HCT116 (cell line): ENCODE measurements at regions not wholly inside any gene's neighbourhood (a gene's known extent, or its start where the extent isn't known, plus 50 kb on each side); places are given as distances from the start of the nearest gene placed in this dataset.
"Not testable (repeated sequence)": the region's sequence is repeated elsewhere in the genome, so short reads cannot be mapped to it uniquely, and the experiment has no call there.

Experiments
- ATAC-seq: fragments of 200-7000 bp; cut with Tn5 transposase; 2 replicates; pipeline ENCODE4 v1.9.1; 2020; ENCODE audit warnings: mild to moderate bottlenecking, moderate library complexity
- BruUV-seq: library from RNA; stranded (reverse); fragments of 400-500 nt; replicated peaks from 2 replicates; lab custom pipeline; 2021; lab: Mats Ljungman, UMichigan
- CTCF ChIA-PET: fragments of 300-600 bp; sonication (Branson Sonifier 250); formaldehyde crosslinking; loops from one replicate; lab custom pipeline; 2021; ENCODE audit warnings: antibody characterized with exemption; lab: Charles Lee
- POLR2A ChIA-PET: fragments of 300-600, 350-600 bp; sonication (Branson Sonifier 250); formaldehyde crosslinking; loops from one replicate; lab custom pipeline; 2021; ENCODE audit warnings: antibody characterized with exemption; lab: Charles Lee
- RAD21 ChIA-PET, 2 experiments: fragments of 300-600 bp; sonication (Branson Sonifier 250); formaldehyde crosslinking; loops; one replicate each; lab custom pipeline; 2023; ENCODE audit warnings: low total read pairs in 2 of 2; ENCODE audit not compliant: uncharacterized antibody in 2 of 2, unreplicated experiment in 2 of 2, low non-redundant PET in 1 of 2; lab: Charles Lee
- DNase-seq: peaks from one replicate; pipeline ENCODE4 v3.0.0-alpha.2; 2010; ENCODE audit warnings: low read depth, low spot score
- H2AFZ ChIP-seq: fragments of 200-600 bp; shearing (Covaris generic), sonication (generic); 2 replicates; pipeline ENCODE4 v1.6.1; 2017; ENCODE audit warnings: low read depth, mixed run types, mixed read lengths, antibody characterized with exemption, low read length; ENCODE audit not compliant: poor library complexity, severe bottlenecking
- H3K27ac ChIP-seq: 2 replicates; pipeline ENCODE4 v1.5.1; 2012; ENCODE audit warnings: low read depth, low read length
- H3K27me3 ChIP-seq: fragments of 200-600 bp; sonication (generic); 2 replicates; pipeline ENCODE4 v1.6.1; 2016; ENCODE audit warnings: mixed run types, low read length, mixed read lengths; ENCODE audit not compliant: insufficient read depth
- H3K36me3 ChIP-seq, 2 experiments: fragments of 200-500 bp in 1 of 2; fragments of 200-600 bp in 1 of 2; sonication (Bioruptor generic) in 1 of 2; sonication (generic) in 1 of 2; 2 replicates each; pipeline versions ENCODE4 v1.5.1 to v1.6.1; 2014 to 2016; ENCODE audit warnings: low read length in 2 of 2, inconsistent platforms in 1 of 2, mixed read lengths in 1 of 2, mixed run types in 1 of 2; ENCODE audit not compliant: insufficient read depth in 2 of 2, control insufficient read depth in 1 of 2
- H3K4me1 ChIP-seq, 2 experiments: fragments of 200-600 bp in 1 of 2; sonication (generic) in 1 of 2; 2 replicates each; pipeline versions ENCODE4 v1.5.1 to v1.6.1; 2012 to 2017; ENCODE audit warnings: low read length in 2 of 2, inconsistent platforms in 1 of 2, mild to moderate bottlenecking in 1 of 2, mixed read lengths in 1 of 2, mixed run types in 1 of 2, moderate library complexity in 1 of 2; ENCODE audit not compliant: insufficient read depth in 2 of 2, control insufficient read depth in 1 of 2
- H3K4me2 ChIP-seq: fragments of 200-600 bp; sonication (generic); 2 replicates; pipeline ENCODE4 v1.6.1; 2017; ENCODE audit warnings: mixed run types, low read length, mixed read lengths
- H3K4me3 ChIP-seq, 2 experiments: fragments of 200-600 bp in 1 of 2; sonication (generic) in 1 of 2; replicated peaks in 1 of 2; 2 replicates each; pipeline ENCODE4 v1.5.1; 2011 to 2016; ENCODE audit warnings: low read length in 2 of 2, control low read depth in 1 of 2, low read depth in 1 of 2, mild to moderate bottlenecking in 1 of 2, mixed read lengths in 1 of 2, mixed run types in 1 of 2
- H3K79me2 ChIP-seq: fragments of 200-600 bp; sonication (generic); 2 replicates; pipeline ENCODE4 v1.6.1; 2017; ENCODE audit warnings: mild to moderate bottlenecking, mixed run types, low read length, moderate library complexity, mixed read lengths; ENCODE audit not compliant: insufficient read depth
- H3K9ac ChIP-seq: fragments of 200-600 bp; sonication (generic); 2 replicates; pipeline ENCODE4 v1.6.1; 2016; ENCODE audit warnings: low read length, mixed read lengths
- H3K9me2 ChIP-seq: fragments of 200-600 bp; sonication (generic), shearing (Covaris generic); 2 replicates; pipeline ENCODE4 v1.6.1; 2017; ENCODE audit warnings: mixed run types, mild to moderate bottlenecking, moderate library complexity; ENCODE audit not compliant: insufficient read depth
- H3K9me3 ChIP-seq, 2 experiments: fragments of 200-500 bp in 1 of 2; fragments of 200-600 bp in 1 of 2; sonication (Bioruptor generic) in 1 of 2; sonication (generic) in 1 of 2; 2 replicates each; pipeline ENCODE4 v1.6.1; 2014 to 2017; ENCODE audit warnings: low read length in 2 of 2, mixed read lengths in 2 of 2, inconsistent platforms in 1 of 2, low read depth in 1 of 2, mild to moderate bottlenecking in 1 of 2, mixed run types in 1 of 2, moderate library complexity in 1 of 2; ENCODE audit not compliant: control insufficient read depth in 1 of 2, insufficient read depth in 1 of 2
- H4K20me1 ChIP-seq: fragments of 200-600 bp; sonication (generic), shearing (Covaris generic); 2 replicates; pipeline ENCODE4 v1.6.1; 2017; ENCODE audit warnings: mixed run types, mild to moderate bottlenecking, moderate library complexity; ENCODE audit not compliant: insufficient read depth
- intact Hi-C: fragments of 100-400 bp; cut with micrococcal nuclease; formaldehyde crosslinking; loops from 2 replicates; pipeline ENCODE4 v1.10.0; 2022
- TF ChIP-seq, protein P1 (sequence below), 3 experiments: fragments of 200-600 bp in 1 of 3; sonication (generic) in 1 of 3; IDR thresholded peaks in 2 of 3; conservative IDR thresholded peaks in 1 of 3; 2 replicates each; pipeline ENCODE4 v1.5.1; 2012 to 2017; ENCODE audit warnings: low read depth in 2 of 3, low read length in 2 of 3, antibody characterized with exemption in 1 of 3, borderline replicate concordance in 1 of 3, control low read depth in 1 of 3, mild to moderate bottlenecking in 1 of 3, mixed read lengths in 1 of 3, mixed run types in 1 of 3, moderate library complexity in 1 of 3; ENCODE audit not compliant: insufficient read depth in 1 of 3

DNA sequence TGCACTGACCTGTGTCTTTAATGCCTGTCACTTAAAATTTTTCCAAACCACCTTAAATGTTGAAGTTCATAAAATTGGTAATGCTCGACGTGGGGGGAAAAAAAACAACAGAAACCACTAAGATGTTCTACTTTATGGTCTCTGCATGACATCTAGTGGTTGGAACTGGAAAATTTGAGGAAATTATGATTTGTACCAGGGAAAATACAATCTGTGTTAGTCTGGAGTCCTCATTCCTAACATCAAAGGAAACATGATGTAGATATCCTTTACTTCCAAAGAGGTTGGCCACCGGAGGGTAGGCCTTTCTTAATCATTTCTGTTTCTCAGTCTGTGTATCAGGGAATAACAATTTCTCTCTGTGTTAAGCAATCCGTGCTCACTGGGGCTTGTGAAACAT lies 941.0 kb downstream of the LTN1 start:
- H3K9me3 ChIP-seq, H3K9me2 ChIP-seq, H3K79me2 ChIP-seq, H3K4me3 ChIP-seq, H3K4me1 ChIP-seq, H3K4me2 ChIP-seq, ATAC-seq, H3K9ac ChIP-seq, POLR2A ChIA-PET, DNase-seq, CTCF ChIA-PET, H3K36me3 ChIP-seq, H4K20me1 ChIP-seq, H2AFZ ChIP-seq, H3K27ac ChIP-seq, H3K27me3 ChIP-seq, BruUV-seq, RAD21 ChIA-PET: not testable (repeated sequence)
- intact Hi-C loops, result loop anchor here (5.0 kb wide), 1 partner anchor 1199 kb away; no protein-coding TSS in a partner anchor
- TF ChIP-seq, protein P1, sequence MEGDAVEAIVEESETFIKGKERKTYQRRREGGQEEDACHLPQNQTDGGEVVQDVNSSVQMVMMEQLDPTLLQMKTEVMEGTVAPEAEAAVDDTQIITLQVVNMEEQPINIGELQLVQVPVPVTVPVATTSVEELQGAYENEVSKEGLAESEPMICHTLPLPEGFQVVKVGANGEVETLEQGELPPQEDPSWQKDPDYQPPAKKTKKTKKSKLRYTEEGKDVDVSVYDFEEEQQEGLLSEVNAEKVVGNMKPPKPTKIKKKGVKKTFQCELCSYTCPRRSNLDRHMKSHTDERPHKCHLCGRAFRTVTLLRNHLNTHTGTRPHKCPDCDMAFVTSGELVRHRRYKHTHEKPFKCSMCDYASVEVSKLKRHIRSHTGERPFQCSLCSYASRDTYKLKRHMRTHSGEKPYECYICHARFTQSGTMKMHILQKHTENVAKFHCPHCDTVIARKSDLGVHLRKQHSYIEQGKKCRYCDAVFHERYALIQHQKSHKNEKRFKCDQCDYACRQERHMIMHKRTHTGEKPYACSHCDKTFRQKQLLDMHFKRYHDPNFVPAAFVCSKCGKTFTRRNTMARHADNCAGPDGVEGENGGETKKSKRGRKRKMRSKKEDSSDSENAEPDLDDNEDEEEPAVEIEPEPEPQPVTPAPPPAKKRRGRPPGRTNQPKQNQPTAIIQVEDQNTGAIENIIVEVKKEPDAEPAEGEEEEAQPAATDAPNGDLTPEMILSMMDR (IDR thresholded peaks at IDR 0.05 in 2 of 3, conservative IDR thresholded peaks at IDR 0.05 in 1 of 3; ENCODE audit: borderline replicate concordance in 1 of 3, insufficient read depth in 1 of 3, low read depth in 2 of 3, low read length in 2 of 3), result peak in 1 of 3 experiments; percentile 26; a peak in 2 of 6 replicates

DNA sequence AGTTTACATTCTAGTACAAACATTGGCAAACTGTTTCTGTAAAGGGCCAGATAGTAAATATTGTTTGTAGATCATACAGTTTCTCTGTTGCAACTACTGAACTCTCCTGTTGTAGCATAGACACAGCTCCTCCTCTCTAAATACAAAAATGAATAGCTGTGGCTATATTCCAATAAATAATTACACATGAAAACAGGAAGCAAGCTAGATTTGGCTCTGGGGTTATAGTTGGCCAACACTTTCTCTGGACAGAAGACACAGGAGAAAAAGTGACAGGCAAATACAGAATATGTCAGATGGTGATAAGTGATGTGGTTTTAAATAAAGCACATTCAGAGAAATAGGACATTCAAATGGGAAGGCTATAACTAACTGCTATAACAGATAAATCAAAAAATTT lies 957.0 kb downstream of the LTN1 start:
- H3K9ac ChIP-seq, BruUV-seq, H3K9me2 ChIP-seq, H4K20me1 ChIP-seq, H2AFZ ChIP-seq, H3K4me3 ChIP-seq, H3K79me2 ChIP-seq, H3K27ac ChIP-seq, CTCF ChIA-PET, ATAC-seq, H3K4me2 ChIP-seq, H3K9me3 ChIP-seq, intact Hi-C loops, H3K27me3 ChIP-seq, RAD21 ChIA-PET, DNase-seq, POLR2A ChIA-PET, H3K36me3 ChIP-seq, H3K4me1 ChIP-seq: not testable (repeated sequence)

GRCh38 chr21:28034916-28035315 lies 957.8 kb downstream of the LTN1 start:
- POLR2A ChIA-PET, H3K9me3 ChIP-seq, H3K79me2 ChIP-seq, H3K4me2 ChIP-seq, H4K20me1 ChIP-seq, RAD21 ChIA-PET, intact Hi-C loops, H3K4me3 ChIP-seq, DNase-seq, H3K27ac ChIP-seq, H2AFZ ChIP-seq, H3K4me1 ChIP-seq, ATAC-seq, H3K36me3 ChIP-seq, BruUV-seq, CTCF ChIA-PET, H3K9me2 ChIP-seq, H3K9ac ChIP-seq, H3K27me3 ChIP-seq: not testable (repeated sequence)

DNA sequence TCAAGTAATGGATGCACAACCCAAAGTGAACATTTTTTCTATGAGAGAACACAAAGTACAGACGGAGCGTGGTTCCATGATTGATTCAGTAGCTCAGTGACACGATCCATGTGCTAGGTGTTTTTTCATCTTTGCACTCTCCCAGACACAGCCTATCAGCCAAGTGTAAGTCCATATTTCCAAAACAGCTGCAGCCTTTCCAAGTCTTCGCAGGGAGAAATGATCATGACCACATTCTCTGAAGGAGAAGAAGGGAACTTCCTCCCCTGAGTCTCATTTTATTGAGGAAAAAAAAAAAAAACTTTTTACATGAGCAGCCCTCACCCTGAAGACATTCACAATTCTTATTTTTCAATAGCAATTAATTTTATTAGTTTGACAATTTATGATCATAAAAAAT lies 958.3 kb downstream of the LTN1 start:
- H4K20me1 ChIP-seq, ATAC-seq, H2AFZ ChIP-seq, H3K9me3 ChIP-seq, CTCF ChIA-PET, H3K27ac ChIP-seq, RAD21 ChIA-PET, intact Hi-C loops, H3K36me3 ChIP-seq, H3K4me2 ChIP-seq, H3K9ac ChIP-seq, BruUV-seq, H3K79me2 ChIP-seq, POLR2A ChIA-PET, H3K9me2 ChIP-seq, H3K27me3 ChIP-seq, H3K4me1 ChIP-seq, DNase-seq, H3K4me3 ChIP-seq: not testable (repeated sequence)
